Left lung (tissue), 4 donors: ENCODE measurements at regions not wholly inside any gene's neighbourhood (a gene's known extent, or its start where the extent isn't known, plus 50 kb on each side); places are given as distances from the start of the nearest gene placed in this dataset.

Experiments
- ATAC-seq: fragments of 200-7000 bp; cut with Tn5 transposase; one replicate; pipeline ENCODE4 v1.9.1; 2020; ENCODE audit warnings: moderate library complexity
- DNase-seq, 4 donors: peaks; one replicate each; pipeline ENCODE4 v3.0.0-alpha.2; 2013 to 2020
- H3K27ac ChIP-seq, 2 donors: fragments of 200-600 bp; sonication (generic) in 1 of 2; one replicate each; pipeline versions ENCODE4 v1.5.0 to v1.8.0; 2020 to 2021
- H3K27me3 ChIP-seq, 2 donors: fragments of 200-600 bp; sonication (generic) in 1 of 2; one replicate each; pipeline versions ENCODE4 v1.5.0 to v1.8.0; 2020 to 2021
- H3K36me3 ChIP-seq, 2 donors: fragments of 200-600 bp; sonication (generic) in 1 of 2; one replicate each; pipeline versions ENCODE4 v1.5.0 to v1.8.0; 2020 to 2021
- H3K4me1 ChIP-seq, 2 donors: fragments of 200-600 bp; one replicate each; pipeline ENCODE4 v1.8.0; 2021
- H3K4me3 ChIP-seq, 2 donors: fragments of 200-600 bp; sonication (generic) in 1 of 2; one replicate each; pipeline versions ENCODE4 v1.5.0 to v1.8.0; 2020 to 2021; ENCODE audit warnings: mild to moderate bottlenecking in 1 of 2
- H3K9me3 ChIP-seq, 2 donors: fragments of 200-600 bp; sonication (generic) in 1 of 2; one replicate each; pipeline versions ENCODE4 v1.5.0 to v1.8.0; 2020 to 2021
- CTCF ChIP-seq, 2 donors: fragments of 200-600 bp; sonication (generic) in 1 of 2; IDR thresholded peaks; one replicate each; pipeline versions ENCODE4 v1.5.0 to v1.8.0; 2021; ENCODE audit warnings: antibody characterized with exemption in 2 of 2
- intact Hi-C, 2 donors: fragments of 100-400 bp; cut with DNase I; formaldehyde crosslinking; loops; one replicate each; pipeline versions ENCODE4 v1.11.2 to v1.14.2; 2022
- donor health status: DM: no; HTN: yes; CAD: no.
- donor health status: DM: no; HTN: no; CAD: no.

- Histone ChIP-seq H3K36me3 (no peaks in the 10 kb centered on the region), H3K9me3 (no peaks in the 10 kb centered on the region), H3K27me3 (no peaks in the 10 kb centered on the region), H3K4me1 (no peaks in the 10 kb centered on the region), H3K4me3 (no peak overlapping the region), H3K27ac (no peak overlapping the region)
- ATAC-seq: no peak
- no peak for TF ChIP-seq CTCF (IDR thresholded peaks at IDR 0.05)
- intact Hi-C loops: no loop called here
- DNase-seq: no peak
These were observed 629.2 kb upstream of the USP24 start for GRCh38 chr1:55844322-55844721.

GRCh38 chr1:55839626-55840025, 624.5 kb upstream of the USP24 start:
- no peak overlapping the region for H3K4me3 ChIP-seq
- ATAC-seq (no peak), DNase-seq (no peak)
- no peak for TF ChIP-seq CTCF (IDR thresholded peaks at IDR 0.05)
- H3K4me1 ChIP-seq: no peaks in the 10 kb centered on the region
- no peaks in the 10 kb centered on the region for H3K36me3 ChIP-seq
- H3K27me3 ChIP-seq: no peaks in the 10 kb centered on the region
- intact Hi-C loops: no loop called here
- H3K27ac ChIP-seq: no peak overlapping the region
- H3K9me3 ChIP-seq: no peaks in the 10 kb centered on the region

GRCh38 chr1:55839221-55839620, 624.1 kb upstream of the USP24 start:
- ATAC-seq (no peak), DNase-seq (no peak)
- H3K4me3 ChIP-seq: no peak overlapping the region
- H3K27me3 ChIP-seq: no peaks in the 10 kb centered on the region
- no peak overlapping the region for H3K27ac ChIP-seq
- H3K4me1 ChIP-seq: no peaks in the 10 kb centered on the region
- no peaks in the 10 kb centered on the region for H3K36me3 ChIP-seq
- intact Hi-C loops: no loop called here
- no peak for TF ChIP-seq CTCF (IDR thresholded peaks at IDR 0.05)
- H3K9me3 ChIP-seq: no peaks in the 10 kb centered on the region

- Histone ChIP-seq H3K4me3 (no peak overlapping the region), H3K4me1 (no peaks in the 10 kb centered on the region), H3K27ac (no peak overlapping the region), H3K9me3 (no peaks in the 10 kb centered on the region), H3K36me3 (no peaks in the 10 kb centered on the region), H3K27me3 (no peaks in the 10 kb centered on the region)
- no peak for TF ChIP-seq CTCF (IDR thresholded peaks at IDR 0.05)
- DNase-seq (no peak), ATAC-seq (no peak)
- intact Hi-C loops: no loop called here
These were observed 620.9 kb upstream of the USP24 start for GRCh38 chr1:55836086-55836485.

GRCh38 chr1:55833529-55834091, 618.4 kb upstream of the USP24 start:
- ATAC-seq (peak; percentile 21), DNase-seq (peak in 2 of 4 donors; percentile 84 to 89)
- no peak for TF ChIP-seq CTCF (IDR thresholded peaks at IDR 0.05)
- Histone ChIP-seq H3K4me1 (no peaks in the 10 kb centered on the region), H3K27ac (peak overlapping the region in 1 of 2 donors; percentile 6), H3K27me3 (no peaks in the 10 kb centered on the region), H3K36me3 (no peaks in the 10 kb centered on the region), H3K9me3 (no peaks in the 10 kb centered on the region), H3K4me3 (no peak overlapping the region)
- intact Hi-C loops: no loop called here
